ENCODE measurements at regions not wholly inside any gene's neighbourhood (a gene's known extent, or its start where the extent isn't known, plus 50 kb on each side); places are given as distances from the start of the nearest gene placed in this dataset.

- TF ChIP-seq POLR2AphosphoS5 (IDR thresholded peaks at IDR 0.05; ENCODE audit: low read depth, low read length) (no peak), POLR2A (IDR thresholded peaks at IDR 0.05; ENCODE audit: low read depth, low read length) (no peak), TAF1 (IDR thresholded peaks at IDR 0.05; ENCODE audit: low read depth, low read length) (no peak), PAX5 (IDR thresholded peaks at IDR 0.05; ENCODE audit: insufficient read depth, low read length, severe bottlenecking) (no peak), SPI1 (IDR thresholded peaks at IDR 0.05; ENCODE audit: low read depth, low read length) (no peak), POU2F2 (IDR thresholded peaks at IDR 0.05; ENCODE audit: low read depth, low read length) (no peak)
Measured at GRCh38 chr6:95119927-95120326, 457.4 kb upstream of the MANEA start.

Measured in GM12891 (cell line).